Kidney epithelial cell (primary cell): ENCODE measurements at regions not wholly inside any gene's neighbourhood (a gene's known extent, or its start where the extent isn't known, plus 50 kb on each side); places are given as distances from the start of the nearest gene placed in this dataset.

ENCODE experiments used
- DNase-seq: peaks from one replicate; pipeline ENCODE4 v3.0.0-alpha.2; 2010; ENCODE audit warnings: low read depth
- H3K27me3 ChIP-seq: 2 replicates; pipeline ENCODE4 v1.6.0; 2011; ENCODE audit warnings: low read length; ENCODE audit not compliant: control insufficient read depth, insufficient read depth
- H3K36me3 ChIP-seq: 2 replicates; pipeline ENCODE4 v1.5.1; 2011; ENCODE audit warnings: low read length; ENCODE audit not compliant: control insufficient read depth, insufficient read depth
- H3K4me3 ChIP-seq: 2 replicates; pipeline ENCODE4 v1.5.1; 2011; ENCODE audit warnings: low read depth, mild to moderate bottlenecking, control low read depth, low read length
- TF ChIP-seq, protein P1 (sequence below): IDR thresholded peaks from 2 replicates; pipeline ENCODE4 v1.5.1; 2011; ENCODE audit warnings: mild to moderate bottlenecking, moderate library complexity, low read length, control low read depth, inconsistent platforms; ENCODE audit not compliant: insufficient read depth, poor library complexity, severe bottlenecking

DNA sequence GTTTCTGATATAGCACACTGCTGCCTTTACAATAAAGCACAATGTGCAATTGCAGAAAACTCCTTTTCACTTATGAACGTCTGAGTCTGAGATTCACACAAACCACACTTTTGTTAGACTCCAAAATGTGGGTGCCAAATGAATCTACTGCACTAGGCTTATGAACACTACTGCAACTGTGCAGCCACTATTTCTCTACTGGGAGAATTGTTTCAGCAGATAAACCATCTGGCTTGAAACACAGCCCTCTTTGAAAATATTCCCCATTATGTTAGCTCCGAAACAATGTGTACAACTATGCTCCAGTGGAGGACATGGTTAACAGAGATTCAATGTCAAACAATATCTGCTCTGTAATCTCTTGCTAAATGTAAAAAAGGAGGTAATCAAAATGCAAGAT, 188.7 kb upstream of the ZEB2 start:
- Histone ChIP-seq H3K4me3 (no peak overlapping the region), H3K36me3 (no peaks in the 10 kb centered on the region), H3K27me3 (no peaks in the 10 kb centered on the region)
- TF ChIP-seq, protein P1, sequence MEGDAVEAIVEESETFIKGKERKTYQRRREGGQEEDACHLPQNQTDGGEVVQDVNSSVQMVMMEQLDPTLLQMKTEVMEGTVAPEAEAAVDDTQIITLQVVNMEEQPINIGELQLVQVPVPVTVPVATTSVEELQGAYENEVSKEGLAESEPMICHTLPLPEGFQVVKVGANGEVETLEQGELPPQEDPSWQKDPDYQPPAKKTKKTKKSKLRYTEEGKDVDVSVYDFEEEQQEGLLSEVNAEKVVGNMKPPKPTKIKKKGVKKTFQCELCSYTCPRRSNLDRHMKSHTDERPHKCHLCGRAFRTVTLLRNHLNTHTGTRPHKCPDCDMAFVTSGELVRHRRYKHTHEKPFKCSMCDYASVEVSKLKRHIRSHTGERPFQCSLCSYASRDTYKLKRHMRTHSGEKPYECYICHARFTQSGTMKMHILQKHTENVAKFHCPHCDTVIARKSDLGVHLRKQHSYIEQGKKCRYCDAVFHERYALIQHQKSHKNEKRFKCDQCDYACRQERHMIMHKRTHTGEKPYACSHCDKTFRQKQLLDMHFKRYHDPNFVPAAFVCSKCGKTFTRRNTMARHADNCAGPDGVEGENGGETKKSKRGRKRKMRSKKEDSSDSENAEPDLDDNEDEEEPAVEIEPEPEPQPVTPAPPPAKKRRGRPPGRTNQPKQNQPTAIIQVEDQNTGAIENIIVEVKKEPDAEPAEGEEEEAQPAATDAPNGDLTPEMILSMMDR = no peak
- DNase-seq = no peak

DNA sequence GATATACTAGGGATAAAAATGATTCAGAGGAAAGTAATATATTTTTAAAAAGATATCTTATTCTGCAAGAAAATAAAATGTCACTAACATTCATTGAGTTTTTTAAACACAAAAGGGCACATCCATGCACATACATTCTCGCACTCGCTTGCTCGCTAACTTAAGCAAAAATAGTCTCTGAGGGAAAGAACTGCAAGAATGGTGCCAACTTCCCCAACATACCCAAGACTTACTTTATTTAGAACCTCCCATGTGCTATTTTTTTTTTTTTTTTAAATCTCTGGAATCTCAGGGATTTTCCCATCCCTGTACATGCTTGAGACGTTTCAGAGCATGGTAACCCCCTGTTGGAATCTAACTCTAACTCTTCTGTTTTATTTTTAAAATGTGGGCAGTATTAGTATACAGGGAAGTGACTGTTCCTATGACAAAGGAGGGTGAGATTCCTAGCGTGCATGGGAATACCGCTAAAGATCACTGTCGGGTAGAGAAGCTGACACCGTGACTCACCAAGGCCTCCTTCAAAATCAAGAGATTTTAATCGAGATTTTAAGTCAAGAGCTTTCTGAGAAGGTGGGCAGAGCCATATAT, 187.9 kb upstream of the ZEB2 start:
- Histone ChIP-seq H3K27me3 (no peaks in the 10 kb centered on the region), H3K36me3 (no peaks in the 10 kb centered on the region), H3K4me3 (no peak overlapping the region)
- no peak for DNase-seq
- TF ChIP-seq, protein P1 = no peak

DNA sequence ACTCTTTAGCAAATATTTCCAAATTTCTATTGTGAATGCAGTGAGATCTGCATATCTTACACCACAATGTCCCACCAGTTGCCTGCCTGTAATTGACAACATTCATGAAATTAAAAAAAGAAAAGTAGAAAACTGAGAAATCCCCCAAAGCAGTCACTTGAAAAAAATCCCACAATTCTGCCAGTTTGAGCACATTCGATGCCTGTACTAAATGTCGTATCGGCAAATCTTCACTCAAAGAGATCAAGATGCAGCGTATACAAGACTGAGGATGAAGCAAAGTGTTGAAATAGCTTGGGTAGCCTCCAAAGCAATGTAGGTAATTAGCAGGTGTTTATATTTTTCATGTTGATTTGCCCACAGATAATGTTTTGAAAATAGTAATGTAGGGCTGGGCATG, 186.7 kb upstream of the ZEB2 start:
- Histone ChIP-seq H3K4me3 (no peak overlapping the region), H3K27me3 (no peaks in the 10 kb centered on the region), H3K36me3 (no peaks in the 10 kb centered on the region)
- DNase-seq = no peak
- TF ChIP-seq, protein P1 = no peak

DNA sequence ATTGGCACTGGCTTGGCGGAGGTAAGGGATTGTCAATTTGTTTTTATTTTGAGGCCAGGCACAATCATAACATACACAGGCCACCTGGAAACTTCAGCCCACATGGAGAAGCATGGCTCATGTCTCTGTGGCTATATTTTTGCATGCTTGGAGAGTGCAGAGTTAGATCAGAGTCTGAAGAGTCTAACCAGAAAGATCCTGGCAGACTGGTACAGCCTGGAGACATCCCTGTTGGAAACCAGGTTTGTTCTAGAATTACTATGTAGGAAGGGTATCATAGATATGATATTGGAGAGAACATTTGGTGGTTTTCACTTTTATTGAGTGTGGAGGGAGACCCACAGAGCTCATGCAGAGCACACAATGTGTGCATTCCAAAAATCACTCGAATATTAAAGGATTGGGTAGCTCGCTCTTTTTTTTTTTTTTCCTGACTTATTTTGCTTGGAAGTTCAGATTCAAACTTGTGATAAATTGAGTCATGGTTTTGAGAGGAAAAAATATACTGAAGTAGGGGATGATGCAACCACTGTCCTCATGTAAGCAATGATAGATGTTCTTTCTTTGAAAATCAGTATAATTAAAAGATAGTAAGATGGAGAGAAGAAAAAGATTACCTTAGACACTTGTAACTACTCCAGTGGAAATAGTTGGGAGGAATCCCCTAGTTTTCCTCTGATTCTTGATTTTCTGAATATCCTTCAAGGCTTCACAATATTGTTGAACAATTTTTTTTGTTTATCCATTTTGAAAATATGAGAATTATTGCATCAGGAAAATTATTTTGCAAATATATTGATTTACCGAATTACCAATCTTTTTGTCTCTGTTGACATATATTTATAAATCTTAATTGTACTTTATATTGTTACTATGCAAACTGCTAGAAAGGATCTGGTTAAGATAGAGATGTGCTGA, 185.7 kb upstream of the ZEB2 start:
- H3K4me3 ChIP-seq = no peak overlapping the region
- no peak for DNase-seq
- TF ChIP-seq, protein P1 = no peak
- no peaks in the 10 kb centered on the region for H3K27me3 ChIP-seq
- H3K36me3 ChIP-seq = no peaks in the 10 kb centered on the region

DNA sequence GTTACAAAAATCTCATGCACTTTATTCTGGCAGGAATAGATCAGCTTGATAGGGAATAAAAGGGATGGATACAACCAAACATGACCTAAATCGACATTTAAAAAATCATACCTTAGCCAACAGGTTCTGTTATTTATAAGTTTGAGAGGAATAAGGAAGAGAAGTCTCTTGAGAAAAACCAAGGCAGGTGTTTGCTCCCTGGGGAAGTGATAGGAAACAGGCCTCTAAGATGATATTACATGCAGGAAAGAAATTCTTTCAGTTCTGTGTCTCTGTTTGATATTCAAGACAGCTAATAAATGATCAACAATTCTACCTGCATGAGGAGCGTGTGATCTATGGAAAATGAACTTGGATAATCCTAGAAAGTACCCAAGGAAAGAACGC, 184.8 kb upstream of the ZEB2 start:
- no peaks in the 10 kb centered on the region for H3K27me3 ChIP-seq
- no peaks in the 10 kb centered on the region for H3K36me3 ChIP-seq
- no peak overlapping the region for H3K4me3 ChIP-seq
- no peak for DNase-seq
- TF ChIP-seq, protein P1 = no peak
